NCI-H128 (cell line): ENCODE measurements at regions not wholly inside any gene's neighbourhood (a gene's known extent, or its start where the extent isn't known, plus 50 kb on each side); places are given as distances from the start of the nearest gene placed in this dataset.

Experiments
- DNase-seq: peaks from one replicate; lab custom pipeline; 2025; ENCODE audit not compliant: unreplicated experiment; lab: John Stamatoyannopoulos, UW

DNA sequence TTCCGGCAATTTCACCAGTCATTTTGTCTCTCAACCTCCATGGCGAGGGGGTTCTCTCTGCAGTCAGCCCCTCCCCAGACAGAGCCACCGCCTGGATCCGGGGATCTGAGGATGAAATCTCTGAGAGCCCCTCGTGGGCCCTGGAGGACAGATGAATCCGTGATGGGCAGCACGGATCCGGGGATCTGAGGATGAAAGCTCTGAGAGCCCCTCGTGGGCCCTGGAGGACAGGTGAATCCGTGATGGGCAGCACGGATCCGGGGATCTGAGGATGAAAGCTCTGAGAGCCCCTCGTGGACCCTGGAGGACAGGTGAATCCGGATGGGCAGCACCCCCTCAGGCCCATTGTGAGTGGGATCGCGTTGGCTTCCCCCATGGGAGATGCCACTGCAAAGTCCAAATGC, 106.5 kb downstream of the DACT2 start:
- no peak for DNase-seq

DNA sequence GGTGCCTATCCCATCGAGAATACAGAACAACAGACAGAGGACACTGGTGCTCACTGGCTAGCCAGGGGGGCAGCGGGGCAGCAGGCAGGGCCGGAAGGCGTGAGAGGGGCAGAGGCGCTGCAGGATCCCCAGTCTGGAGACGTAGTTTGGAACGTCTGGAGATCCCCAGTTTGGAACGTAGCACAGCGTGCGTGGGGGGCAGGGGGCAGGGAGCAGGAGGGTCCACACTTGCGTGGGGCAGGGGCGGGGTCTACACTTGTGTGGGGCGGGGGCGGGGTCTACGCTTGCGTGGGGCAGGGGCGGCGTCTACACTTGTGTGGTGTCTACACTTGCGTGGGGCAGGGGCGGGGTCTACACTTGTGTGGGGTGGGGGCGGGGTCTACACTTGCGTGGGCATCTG, 107.2 kb downstream of the DACT2 start:
- no peak for DNase-seq

- no peak for DNase-seq
These were observed 107.9 kb downstream of the DACT2 start for GRCh38 chr6:168211681-168212080.

- DNase-seq, result no peak
These were observed 109.1 kb downstream of the DACT2 start for GRCh38 chr6:168210239-168211105.

DNA sequence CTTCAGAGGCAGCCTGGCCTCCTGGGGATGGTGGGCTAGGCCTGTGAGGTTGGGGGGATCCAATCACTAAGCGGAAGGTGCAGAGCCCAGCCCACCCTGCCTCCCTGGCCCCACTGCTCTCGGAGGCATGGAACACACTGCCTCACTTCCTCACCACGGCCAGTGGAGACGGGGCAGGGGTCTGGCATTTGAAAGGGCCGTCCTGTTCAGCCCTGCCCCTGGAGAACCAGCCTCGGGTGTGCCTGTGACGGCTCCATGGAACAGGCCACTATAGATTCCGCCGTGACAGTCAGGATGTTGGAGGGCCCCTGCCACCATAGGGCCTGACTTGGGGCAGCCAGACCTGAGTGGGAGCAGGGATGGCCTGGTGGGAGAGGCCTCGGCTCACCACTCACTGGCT, 110.2 kb downstream of the DACT2 start:
- no peak for DNase-seq

GRCh38 chr6:168208854-168209253, 110.7 kb downstream of the DACT2 start:
- DNase-seq, result no peak

DNA sequence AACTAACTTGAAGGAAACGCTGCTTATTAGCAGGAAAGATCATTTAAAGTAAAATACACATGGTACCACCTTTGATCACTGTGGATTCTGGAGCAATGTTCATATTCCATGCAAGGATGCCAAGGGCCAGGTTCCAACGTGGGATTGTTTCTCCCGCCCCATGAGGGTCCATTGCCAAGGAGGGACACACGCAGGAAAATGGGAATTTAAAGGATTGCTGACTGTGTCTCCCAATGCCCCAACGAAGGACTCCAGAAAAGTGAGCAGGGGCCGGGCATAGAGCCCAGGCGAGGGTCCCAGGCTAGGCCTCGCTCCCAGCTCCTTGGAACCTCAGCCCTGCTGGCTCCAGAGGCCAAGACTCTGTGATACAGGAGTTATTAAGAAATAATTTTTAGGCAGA, 111.2 kb downstream of the DACT2 start:
- DNase-seq, result no peak

DNA sequence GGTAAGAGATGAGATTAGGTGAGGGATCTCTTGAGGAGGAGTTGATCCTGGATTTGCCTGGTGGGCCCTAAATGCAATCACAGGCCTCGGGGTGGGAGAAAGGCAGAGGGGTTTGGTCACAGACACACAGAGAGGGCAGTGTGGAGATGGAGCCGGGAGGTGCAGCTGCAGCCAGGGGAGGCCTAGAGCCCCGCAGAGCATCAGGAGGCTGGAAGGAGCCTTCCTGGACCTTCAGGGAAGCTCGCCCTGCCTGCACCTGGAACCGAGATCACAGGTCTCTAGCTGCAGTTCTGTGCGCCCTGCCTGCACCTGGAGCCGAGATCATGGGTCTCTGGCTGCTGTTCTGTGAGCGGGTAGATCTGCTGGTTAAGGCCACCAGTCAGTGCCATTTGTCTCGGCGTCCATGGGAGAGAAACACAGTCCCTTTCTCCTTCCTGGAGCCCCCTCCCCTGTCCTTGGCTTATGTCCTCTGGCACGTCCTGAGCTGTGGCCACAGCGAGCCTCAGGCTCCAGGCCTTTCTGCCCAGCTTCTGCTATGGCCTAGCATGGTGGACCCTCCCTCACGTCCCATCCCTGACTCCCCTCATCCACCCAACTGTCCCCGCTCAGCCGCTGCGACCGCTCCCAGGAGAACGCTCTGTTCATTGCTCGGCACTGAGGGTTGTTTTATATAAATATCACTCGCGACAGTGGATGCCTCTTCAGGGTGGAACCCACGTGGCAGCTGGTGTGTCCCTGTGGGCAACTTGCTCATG, 112.0 kb downstream of the DACT2 start:
- no peak for DNase-seq

GRCh38 chr6:168206661-168207274, 112.8 kb downstream of the DACT2 start:
- DNase-seq, result no peak

GRCh38 chr6:168206186-168206585, 113.4 kb downstream of the DACT2 start:
- DNase-seq, result no peak

DNA sequence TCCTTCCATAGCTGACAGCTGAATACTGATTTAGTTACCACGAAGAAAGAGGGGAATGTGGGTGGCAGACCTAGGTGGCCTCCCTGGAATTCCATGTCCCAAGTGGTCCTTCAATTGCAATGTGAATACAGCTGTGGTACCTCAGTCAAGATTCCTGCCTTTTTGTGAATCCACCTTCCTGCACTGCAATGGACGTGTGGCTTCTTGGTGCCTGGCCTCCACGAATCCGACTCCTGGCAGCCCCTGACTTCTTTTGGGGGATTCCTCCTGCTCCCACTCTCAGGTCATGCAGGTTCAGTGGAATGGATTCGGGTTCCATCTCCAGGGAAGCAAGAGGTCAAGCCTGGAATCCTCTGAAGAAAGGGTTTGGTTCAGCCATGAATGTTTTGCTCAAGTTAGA, 117.8 kb downstream of the DACT2 start:
- no peak for DNase-seq

DNA sequence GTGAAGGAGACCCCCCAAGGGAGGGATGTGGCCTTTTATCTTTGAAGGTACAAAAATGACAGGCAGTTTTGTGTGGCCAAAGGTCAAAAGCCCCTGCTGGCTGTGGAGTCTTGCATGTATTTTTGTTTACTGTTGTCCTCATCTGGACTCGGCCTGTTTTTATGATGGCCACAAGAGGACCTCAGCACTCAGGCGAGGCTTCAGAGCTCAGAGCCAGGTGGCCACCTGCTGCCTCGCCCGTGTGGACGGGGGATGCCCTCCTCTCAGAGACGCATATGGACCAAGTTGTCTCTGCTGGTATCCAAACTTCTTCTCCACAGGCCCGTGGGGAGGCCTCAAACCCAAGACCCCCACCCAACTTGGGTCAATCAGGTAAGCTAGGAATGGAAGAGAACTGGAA, 118.2 kb downstream of the DACT2 start:
- no peak for DNase-seq

DNA sequence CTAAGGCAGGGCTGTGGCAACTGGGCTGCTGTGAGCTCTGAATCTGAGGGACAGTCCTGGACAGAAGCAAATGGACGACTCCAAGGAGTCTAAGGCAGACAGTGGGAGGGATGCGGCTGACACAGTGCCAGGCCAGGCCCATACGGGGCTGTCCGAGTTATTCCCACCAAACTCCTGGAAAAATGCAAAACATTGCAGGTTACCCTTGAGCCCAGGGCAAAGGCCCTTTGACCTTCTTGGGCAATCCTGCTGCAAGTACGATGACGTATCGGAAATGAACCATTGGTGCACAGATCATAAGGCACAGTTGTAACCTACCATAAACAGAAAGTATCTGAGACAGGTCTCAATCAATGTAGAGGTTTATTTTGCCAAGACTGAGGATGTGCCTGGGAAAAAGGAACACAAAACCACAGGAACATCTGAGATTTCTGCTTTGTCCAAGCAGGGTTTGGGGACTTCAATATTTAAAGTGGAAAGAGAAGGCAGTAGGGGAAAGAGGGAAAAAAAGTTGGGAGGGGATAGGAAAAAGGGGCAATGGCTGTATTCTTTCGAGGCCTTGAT, 118.9 kb downstream of the DACT2 start:
- no peak for DNase-seq

DNA sequence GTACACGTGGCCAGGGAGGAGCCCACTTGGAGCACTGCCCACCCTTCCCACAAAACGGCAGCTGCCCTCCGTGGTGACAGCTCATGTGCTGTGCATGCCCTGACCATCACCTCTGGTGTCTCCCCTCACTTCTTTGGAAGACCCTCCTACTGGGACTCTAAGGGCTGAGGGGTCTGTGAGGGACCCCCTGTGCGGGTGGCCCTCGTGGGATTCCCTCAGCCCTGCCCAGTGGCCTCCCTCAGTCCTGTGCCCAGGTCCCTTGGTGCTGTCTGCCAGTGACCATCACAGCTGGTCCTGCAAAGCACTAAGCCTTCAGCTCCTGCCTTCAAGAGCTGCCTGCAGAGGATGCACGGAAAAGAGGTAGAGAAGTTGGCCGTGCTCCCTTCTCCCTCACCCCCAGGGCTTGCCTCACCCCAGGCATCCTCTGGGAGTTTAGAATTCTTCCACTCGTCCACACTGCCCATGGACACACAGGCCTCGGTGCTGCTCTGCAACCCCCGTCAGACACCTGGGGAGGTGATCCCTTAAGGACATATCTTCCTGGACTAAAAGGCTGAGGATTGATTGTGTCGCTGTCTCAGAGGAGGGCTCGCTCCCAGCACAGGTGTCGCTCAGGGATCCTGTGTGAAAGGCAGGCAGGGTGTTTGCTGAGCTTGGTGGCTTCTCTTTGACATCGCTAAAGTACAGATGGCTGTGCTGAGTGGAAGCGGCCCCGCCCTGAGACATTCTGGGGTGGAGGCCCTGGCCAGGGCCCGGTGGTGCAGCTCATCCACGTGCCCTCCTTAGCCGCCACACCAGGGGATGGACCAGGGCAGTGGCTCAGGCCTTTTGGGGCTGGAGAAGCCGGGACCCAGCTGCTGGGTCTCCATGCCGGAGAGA, 119.5 kb upstream of the FRMD1 start:
- no peak for DNase-seq

DNA sequence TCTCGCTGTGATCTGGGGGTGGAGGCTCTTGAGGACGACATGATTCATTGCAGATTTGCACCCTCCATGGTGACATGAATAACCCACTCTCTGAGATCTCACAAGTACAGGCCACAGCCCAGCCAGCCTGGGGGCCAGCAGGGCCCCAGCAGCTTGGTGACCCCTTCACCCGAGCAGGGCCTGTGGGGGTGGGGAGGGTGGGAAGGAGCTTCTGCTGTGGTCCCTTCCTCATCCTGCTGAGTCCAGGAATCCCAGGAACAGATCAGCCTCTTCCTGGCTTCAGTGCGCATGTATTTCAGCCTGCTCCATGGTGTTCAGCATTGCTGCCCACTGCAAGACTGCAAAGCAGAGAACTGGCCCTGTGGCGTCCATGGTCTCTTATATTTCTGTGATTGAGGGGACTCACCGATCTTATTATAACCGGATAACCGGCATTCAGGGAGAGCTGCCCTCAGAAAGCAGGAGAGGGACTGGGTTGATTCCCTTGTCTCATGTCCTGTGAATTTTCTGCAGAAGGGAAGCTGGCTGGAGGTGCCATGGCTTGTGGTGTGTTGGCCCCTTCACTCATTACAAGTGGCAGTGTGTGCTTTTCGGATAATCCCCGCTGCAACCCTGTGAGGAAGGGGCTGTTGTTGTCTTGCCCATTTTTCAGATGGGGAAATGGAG, 118.8 kb upstream of the FRMD1 start:
- DNase-seq, result no peak

GRCh38 chr6:168196881-168197635, 118.0 kb upstream of the FRMD1 start:
- DNase-seq, result no peak

DNA sequence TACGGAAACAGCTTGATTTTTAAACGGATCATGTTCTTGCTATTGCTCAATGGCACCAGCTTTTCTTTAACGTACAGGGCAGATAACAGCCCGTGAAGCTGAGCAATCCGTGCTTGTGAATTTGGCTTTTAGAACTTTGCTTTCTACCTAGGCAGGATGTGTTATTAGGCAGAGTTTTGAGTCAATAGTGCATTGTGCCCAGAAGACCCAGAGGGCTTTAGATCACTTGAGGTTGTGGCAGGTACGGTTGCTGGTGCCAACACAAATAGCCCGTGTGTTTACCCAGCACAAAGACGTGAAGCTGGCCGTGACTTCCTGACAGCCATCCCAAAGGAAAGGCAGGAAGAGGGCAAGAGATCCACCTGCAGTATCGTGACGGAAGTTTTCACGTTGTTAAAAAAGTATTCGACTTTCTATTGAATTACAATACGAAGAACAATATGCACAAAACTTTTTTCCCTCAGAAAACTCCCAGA, 117.4 kb upstream of the FRMD1 start:
- DNase-seq, result peak; percentile 75

- no peak for DNase-seq
These were observed 116.7 kb upstream of the FRMD1 start for GRCh38 chr6:168195712-168196111.
